HG02870 (cell line): ENCODE measurements at regions not wholly inside any gene's neighbourhood (a gene's known extent, or its start where the extent isn't known, plus 50 kb on each side); places are given as distances from the start of the nearest gene placed in this dataset.

Source experiments
- ATAC-seq: cut with Tn5 transposase; IDR thresholded peaks from one replicate; pipeline ENCODE4 v1.9.1; 2021; ENCODE audit warnings: mild to moderate bottlenecking, moderate library complexity; ENCODE audit not compliant: unreplicated experiment

DNA sequence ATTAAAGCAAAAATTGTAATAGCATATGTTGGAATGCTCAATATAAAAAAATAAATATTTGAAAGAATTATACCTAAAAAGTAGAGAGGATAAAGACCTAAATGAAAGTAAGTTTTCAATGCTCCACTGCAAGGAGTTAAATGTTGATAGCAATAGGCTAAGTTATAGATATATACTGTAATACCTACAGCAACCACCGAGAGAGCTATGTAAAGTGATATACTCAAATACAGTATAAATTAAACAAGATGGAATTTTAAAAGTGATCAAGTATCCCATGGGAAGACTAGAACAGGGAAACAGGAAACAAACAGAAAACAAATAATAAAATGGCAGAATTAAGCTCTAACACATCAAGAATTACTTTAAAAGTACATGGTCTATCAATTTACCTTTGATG, 73.9 kb downstream of the CASP3 start:
- no peak for ATAC-seq

DNA sequence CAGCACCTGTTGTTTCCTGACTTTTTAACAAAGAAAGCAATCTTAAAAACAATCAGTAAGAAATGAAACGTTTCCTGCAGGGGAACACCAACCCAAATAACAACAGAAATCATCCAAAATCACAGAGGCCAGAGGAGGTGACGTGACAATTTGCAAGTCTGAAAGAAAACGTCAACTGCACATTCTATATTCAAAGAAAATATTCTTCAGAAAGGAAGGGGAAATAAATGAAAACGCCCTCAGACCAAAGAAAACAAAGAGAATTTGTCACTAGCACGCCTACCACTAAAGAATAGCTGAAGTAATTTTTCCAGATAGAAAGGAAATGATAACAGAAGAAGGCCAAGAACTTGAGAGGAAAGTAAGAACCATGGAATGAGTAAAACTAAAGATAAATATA, 74.4 kb downstream of the CASP3 start:
- ATAC-seq = no peak

DNA sequence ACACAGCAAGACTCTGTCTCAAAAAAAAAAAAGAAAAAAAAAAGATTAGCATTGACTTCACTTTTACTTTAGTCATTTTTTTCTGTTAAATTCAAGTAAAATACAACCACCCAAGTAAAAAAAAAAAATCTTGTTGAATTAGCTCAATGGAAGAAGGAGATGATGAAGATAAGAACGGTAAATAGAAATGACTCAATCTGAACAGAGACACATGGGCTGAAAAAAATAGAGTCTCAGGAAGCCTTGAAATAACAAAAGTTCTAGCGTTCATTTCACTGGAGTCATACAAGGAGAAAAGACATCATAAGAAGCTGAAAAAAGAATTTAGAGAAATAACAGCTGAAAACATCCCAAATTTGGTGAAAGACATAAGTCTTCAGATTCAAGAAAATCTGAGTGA, 75.5 kb downstream of the CASP3 start:
- no peak for ATAC-seq

DNA sequence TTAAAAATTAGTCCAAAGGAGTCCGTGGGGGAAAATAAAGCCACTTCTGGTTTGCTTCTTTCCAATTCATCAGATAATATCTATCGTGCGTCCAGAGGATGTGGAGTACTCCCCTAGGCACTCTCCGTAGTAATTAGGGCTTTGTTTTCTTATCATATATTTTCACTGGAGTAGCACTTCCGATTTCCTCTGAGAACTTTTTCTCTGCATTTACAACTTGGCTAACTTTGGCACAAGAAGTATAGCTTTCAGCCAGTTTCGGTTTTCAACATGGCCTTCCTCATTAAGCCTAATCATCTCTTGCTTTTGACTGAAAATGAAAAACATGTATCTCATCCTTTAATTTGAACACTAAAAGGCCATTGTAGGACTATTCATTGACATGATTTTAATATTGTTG, 80.5 kb downstream of the CASP3 start:
- no peak for ATAC-seq

- no peak for ATAC-seq
Observed at GRCh38 chr4:184563621-184564020, 85.6 kb downstream of the CASP3 start.

- ATAC-seq = no peak
Observed at GRCh38 chr4:184558996-184559395, 84.6 kb upstream of the IRF2 start.

GRCh38 chr4:184553891-184554290, 79.5 kb upstream of the IRF2 start:
- ATAC-seq = no peak

DNA sequence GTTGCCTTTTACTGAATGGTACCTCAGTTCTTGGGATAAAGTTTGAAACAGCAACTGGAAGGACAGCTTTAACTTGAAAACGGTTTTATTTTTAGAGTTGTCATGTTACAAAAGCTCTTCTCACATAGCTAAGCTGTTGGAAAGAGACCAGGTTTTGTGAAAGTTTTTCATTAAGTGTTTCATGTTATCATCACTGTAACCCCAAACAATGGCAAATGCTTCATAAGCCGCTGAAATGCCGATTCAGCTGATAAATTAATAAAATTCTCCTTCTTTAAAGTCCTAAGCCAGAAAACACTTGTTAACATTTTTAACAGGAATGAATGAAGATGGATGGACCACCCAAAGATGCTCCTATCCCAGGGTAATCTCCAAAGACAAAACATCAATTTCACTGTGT, 76.1 kb upstream of the IRF2 start:
- ATAC-seq = no peak

DNA sequence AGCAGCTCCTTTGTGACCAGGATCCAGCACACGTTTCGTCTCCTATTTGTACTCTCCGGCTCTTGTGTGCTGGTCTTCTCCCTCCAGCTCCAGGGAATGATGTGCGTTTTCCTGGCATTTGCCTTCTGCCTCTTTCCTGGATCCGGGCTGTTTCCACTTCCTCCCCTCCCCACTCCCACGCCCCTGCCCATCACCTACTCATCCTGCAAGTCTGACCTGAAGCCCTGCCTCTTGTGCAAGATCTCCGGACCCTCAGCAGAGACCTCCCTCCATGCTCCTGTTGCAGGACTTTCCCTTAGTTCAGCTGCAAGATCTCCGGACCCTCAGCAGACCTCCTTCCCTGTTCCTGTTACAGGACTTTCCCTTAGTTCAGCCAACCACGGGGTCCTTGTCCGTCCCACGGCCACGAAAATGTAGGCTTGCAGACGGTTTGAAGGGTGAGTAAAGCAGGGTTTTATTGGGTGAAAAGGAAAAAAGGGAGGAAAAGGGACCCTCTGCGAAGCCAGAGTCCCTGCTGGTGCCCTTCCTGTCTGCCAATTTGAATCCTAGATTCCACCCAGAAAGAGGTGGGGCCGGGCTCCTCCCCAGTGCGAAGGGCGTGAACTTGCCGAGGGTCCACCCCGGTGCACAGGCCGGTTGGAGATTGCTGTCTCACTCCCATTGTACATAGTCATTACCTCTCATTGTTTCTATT, 74.4 kb upstream of the IRF2 start:
- ATAC-seq = no peak

GRCh38 chr4:184548316-184548647, 73.9 kb upstream of the IRF2 start:
- ATAC-seq = no peak

DNA sequence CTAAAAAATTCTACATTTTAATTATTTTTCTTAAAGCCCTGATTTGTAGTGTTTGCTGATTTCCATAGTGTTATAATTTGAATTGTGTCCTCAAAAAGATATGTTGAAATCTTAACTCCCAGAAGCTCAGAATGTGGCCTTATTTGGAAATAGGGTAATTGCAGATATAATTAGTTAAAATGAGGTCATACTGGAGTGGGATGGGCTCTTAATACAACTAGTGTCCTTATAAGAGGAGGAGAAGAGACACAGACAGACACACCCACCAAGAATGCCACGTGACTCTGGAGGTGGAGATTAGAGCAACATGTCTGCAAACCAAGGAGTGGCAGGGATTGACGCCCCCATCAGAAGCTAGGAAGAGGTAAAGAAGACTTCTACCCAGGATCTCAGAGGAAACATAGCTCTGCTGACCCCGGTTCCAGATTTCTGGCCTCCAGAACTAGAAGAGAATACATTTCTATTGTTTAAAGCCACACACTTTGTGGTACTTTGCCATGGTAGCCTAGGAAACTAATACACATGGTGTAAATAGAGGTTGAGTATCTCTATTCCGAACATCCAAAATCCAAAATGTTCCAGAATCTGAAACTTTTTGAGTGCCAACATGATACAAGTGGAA, 70.5 kb upstream of the IRF2 start:
- no peak for ATAC-seq

- ATAC-seq = no peak
Observed at GRCh38 chr4:184541907-184542306, 67.6 kb upstream of the IRF2 start.

DNA sequence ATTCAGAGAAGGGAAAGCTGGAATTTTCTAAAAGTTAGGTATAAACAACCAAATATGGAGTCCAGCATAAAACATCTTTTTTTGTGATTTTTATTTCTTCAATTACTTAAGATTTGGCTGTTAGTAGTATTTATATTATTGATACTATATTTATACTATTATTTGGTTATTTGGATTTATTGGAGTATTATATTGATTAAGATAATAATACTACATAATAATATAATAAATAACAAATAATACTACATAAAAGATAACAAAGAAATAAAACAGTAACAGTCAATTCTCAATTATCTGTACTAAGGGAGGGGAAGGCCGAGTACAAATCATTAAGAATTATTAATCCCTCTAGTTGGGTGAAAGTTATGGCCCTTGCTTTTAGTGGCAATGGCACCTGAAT, 66.0 kb upstream of the IRF2 start:
- no peak for ATAC-seq

GRCh38 chr4:184538023-184538599, 63.8 kb upstream of the IRF2 start:
- peak; percentile 43 for ATAC-seq

GRCh38 chr4:184537269-184538022, 63.1 kb upstream of the IRF2 start:
- peak; percentile 41 for ATAC-seq

DNA sequence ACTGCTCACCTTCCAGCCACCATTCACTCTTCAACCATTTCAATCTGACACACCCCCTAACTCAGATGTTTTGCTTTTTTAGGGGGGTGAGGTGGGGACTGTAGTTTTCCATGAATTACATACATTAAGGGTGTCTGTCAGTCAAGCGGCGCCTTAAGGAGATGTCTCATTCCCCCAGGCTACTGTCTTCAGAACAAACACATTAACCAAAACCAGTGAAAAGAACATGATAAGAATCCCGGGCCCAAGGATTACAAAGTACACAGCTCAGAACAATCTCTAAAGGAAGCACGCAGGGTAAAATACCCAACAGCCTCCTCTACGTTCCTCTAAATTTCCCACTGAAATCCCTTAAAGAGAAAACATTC, 62.5 kb upstream of the IRF2 start:
- no peak for ATAC-seq

GRCh38 chr4:184536065-184536880, 61.9 kb upstream of the IRF2 start:
- no peak for ATAC-seq

DNA sequence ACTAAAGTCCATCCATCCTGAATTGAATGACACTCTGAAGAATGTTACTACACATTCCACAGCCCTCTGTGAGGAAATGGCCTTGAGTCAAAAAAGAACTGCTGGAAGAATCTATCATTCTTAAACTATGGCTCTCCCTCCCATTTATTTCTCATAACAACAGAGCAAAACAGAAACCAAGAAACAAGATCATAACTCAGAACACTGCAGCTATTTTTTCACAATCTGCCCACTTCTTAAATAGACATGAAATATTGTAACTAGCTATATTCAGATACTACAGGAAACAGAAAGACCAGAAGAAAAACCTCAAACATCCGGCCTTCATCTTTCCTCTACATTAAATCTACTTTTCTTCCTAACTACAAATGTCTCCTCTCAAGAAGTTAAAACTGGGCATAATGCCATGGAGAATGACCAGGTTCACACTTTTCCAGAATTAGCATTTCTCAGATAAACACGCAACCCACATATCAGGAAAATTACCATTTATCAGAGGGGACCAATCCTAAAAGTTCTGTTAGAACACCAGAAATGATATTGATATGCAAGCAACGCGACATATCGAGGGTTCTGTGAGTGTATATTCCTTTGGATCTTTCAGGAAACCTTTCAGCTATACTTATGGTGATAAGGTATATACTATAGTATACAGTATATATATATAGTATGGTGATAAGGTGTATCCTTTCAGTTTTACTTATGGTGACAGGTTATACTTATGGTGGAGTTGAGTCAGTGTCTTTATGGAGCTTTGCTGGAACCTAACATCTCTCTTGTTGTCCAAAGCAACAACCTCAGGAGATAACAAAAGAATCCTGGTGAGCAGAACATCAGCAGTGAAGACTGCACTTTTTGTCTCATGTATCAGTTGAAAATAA, 60.4 kb upstream of the IRF2 start:
- peak; percentile 49 for ATAC-seq

DNA sequence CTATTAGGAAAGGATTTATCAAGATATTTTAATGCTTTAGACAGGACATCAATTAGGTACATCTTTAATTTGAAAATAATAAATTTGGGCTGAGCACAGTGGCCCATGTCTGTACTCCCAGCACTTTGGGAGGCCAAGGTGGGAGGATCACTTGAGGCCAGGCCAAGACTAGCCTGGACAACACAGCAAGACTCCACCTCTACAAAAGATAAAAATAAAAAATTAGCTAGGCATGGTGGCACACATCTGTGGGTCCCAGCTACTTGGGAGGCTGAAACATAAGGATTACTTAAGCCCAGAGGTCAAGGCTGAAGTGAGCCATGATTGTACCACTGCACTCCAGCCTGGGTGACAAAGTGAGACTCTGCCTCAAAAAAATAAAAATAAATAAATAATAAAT, 59.6 kb upstream of the IRF2 start:
- no peak for ATAC-seq

DNA sequence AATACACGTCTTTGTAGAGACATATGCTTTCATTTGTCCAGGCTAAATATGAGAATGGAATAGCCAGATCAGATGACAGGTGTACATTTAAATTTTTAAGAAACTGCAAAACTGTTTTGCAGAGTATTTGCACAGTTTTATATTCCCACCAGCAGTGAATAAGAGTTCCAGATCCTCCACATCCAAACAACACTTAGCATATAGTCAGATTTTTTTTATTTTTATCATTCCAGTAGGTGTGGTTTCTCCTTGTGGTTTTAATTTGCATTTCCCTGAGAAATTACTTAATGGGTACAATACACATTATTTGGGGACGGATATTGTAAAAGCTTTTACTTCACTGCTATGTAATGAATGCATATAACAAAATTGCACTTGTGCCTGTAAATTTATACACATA, 56.7 kb upstream of the IRF2 start:
- ATAC-seq = no peak
